ENCODE measurements at regions not wholly inside any gene's neighbourhood (a gene's known extent, or its start where the extent isn't known, plus 50 kb on each side); places are given as distances from the start of the nearest gene placed in this dataset.

DNA sequence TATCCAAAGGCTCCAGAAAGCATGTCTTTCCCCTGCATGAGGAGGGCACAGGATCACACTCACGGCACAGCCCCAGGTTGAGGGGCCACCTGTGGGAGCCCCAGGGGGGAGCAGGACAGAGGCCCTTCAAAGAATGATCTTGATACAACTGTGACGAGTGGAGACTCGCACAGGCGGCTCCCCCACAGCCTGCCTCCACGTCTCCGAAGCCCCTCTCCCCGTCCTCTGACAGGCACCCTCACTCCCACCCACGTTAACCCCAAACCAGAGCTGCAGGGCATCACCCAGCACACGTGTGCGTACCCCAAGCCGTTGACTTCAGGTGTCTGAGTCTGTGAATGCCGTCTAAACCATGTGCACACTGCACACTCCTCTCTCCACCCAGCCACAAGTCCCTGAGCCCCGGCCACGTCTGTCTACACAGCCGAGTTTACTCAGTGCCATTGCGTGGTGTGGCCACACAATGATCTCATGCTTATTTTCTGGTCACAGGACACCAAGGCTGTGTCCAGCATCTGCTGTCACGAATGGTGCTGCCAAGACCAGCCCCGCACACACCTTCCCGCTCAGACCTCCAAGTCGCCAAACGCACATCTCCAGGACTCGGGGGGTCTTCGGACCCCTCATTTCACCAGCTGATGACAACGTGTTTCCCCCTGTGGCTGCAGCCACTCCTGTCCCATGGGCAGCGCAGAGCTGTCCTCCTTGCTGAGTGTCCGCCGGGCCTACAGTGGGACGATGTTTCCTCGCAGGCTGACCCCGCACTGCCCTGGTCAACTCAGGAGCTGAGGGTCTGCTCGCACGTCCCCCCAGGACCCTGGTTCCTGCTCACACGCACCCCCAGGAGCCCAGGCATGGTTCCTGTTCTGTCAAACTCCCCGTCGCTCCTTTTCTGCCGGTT is 251.2 kb downstream of the BRD1 start:
- TF ChIP-seq POLR2AphosphoS5 (IDR thresholded peaks at IDR 0.05; ENCODE audit: low read depth) (no peak), EZH2phosphoT487 (IDR thresholded peaks at IDR 0.05; ENCODE audit: unreplicated experiment) (no peak), CREB1 (CRISPR knock-in tag; IDR thresholded peaks at IDR 0.05; ENCODE audit: low read depth) (no peak), CTCF (conservative IDR thresholded peaks at IDR 0.05; ENCODE audit: low read depth in 2 of 2) (no peak)

All from GM23338 (cell line).